Left lung (tissue), 4 donors: ENCODE measurements at regions not wholly inside any gene's neighbourhood (a gene's known extent, or its start where the extent isn't known, plus 50 kb on each side); places are given as distances from the start of the nearest gene placed in this dataset.

Experiments used
- ATAC-seq: fragments of 200-7000 bp; cut with Tn5 transposase; one replicate; pipeline ENCODE4 v1.9.1; 2020; ENCODE audit warnings: moderate library complexity
- DNase-seq, 4 donors: peaks; one replicate each; pipeline ENCODE4 v3.0.0-alpha.2; 2013 to 2020
- H3K27ac ChIP-seq, 2 donors: fragments of 200-600 bp; sonication (generic) in 1 of 2; one replicate each; pipeline versions ENCODE4 v1.5.0 to v1.8.0; 2020 to 2021
- H3K27me3 ChIP-seq, 2 donors: fragments of 200-600 bp; sonication (generic) in 1 of 2; one replicate each; pipeline versions ENCODE4 v1.5.0 to v1.8.0; 2020 to 2021
- H3K36me3 ChIP-seq, 2 donors: fragments of 200-600 bp; sonication (generic) in 1 of 2; one replicate each; pipeline versions ENCODE4 v1.5.0 to v1.8.0; 2020 to 2021
- H3K4me1 ChIP-seq, 2 donors: fragments of 200-600 bp; one replicate each; pipeline ENCODE4 v1.8.0; 2021
- H3K4me3 ChIP-seq, 2 donors: fragments of 200-600 bp; sonication (generic) in 1 of 2; one replicate each; pipeline versions ENCODE4 v1.5.0 to v1.8.0; 2020 to 2021; ENCODE audit warnings: mild to moderate bottlenecking in 1 of 2
- H3K9me3 ChIP-seq, 2 donors: fragments of 200-600 bp; sonication (generic) in 1 of 2; one replicate each; pipeline versions ENCODE4 v1.5.0 to v1.8.0; 2020 to 2021
- CTCF ChIP-seq, 2 donors: fragments of 200-600 bp; sonication (generic) in 1 of 2; IDR thresholded peaks; one replicate each; pipeline versions ENCODE4 v1.5.0 to v1.8.0; 2021; ENCODE audit warnings: antibody characterized with exemption in 2 of 2
- intact Hi-C, 2 donors: fragments of 100-400 bp; cut with DNase I; formaldehyde crosslinking; loops; one replicate each; pipeline versions ENCODE4 v1.11.2 to v1.14.2; 2022
- donor health status: DM: no; HTN: yes; CAD: no.
- donor health status: DM: no; HTN: no; CAD: no.

DNA sequence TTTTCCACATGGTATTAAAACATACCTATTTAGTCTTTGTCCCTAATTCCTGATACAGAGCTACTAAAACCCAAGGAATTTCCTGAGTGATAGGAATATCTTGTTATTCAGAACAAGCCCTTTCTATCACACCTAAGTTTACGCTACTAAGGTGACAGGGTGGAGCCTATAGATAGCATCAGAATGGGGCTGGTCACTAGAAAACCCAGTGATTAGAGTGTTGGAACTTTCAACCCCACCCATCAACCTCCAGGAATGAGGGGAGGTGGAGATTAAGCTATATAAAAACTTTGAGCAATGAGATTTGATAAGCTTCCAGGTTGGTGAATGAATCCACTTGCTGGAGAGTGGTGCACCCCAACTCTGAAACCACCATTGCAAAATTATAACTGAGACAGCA lies 62.1 kb upstream of the RNU6-1 start:
- no peak for DNase-seq

GRCh38 chr15:67902579-67903009 lies 62.7 kb upstream of the RNU6-1 start:
- H3K27ac ChIP-seq, result no peak overlapping the region
- TF ChIP-seq CTCF (IDR thresholded peaks at IDR 0.05), result no peak
- DNase-seq (no peak), ATAC-seq (no peak)
- H3K4me1 ChIP-seq, result no peaks in the 10 kb centered on the region
- no peaks in the 10 kb centered on the region for H3K36me3 ChIP-seq
- H3K4me3 ChIP-seq, result no peak overlapping the region
- H3K9me3 ChIP-seq, result no peaks in the 10 kb centered on the region
- intact Hi-C loops, result no loop called here
- no peaks in the 10 kb centered on the region for H3K27me3 ChIP-seq

More for the DNA sequence above, 62.1 kb upstream of the RNU6-1 start:
- no peaks in the 10 kb centered on the region for H3K9me3 ChIP-seq
- H3K36me3 ChIP-seq, result no peaks in the 10 kb centered on the region
- H3K4me1 ChIP-seq, result no peaks in the 10 kb centered on the region
- no peak overlapping the region for H3K27ac ChIP-seq
- ATAC-seq, result no peak
- no peak overlapping the region for H3K4me3 ChIP-seq
- TF ChIP-seq CTCF (IDR thresholded peaks at IDR 0.05), result no peak
- intact Hi-C loops, result no loop called here
- H3K27me3 ChIP-seq, result no peaks in the 10 kb centered on the region

DNA sequence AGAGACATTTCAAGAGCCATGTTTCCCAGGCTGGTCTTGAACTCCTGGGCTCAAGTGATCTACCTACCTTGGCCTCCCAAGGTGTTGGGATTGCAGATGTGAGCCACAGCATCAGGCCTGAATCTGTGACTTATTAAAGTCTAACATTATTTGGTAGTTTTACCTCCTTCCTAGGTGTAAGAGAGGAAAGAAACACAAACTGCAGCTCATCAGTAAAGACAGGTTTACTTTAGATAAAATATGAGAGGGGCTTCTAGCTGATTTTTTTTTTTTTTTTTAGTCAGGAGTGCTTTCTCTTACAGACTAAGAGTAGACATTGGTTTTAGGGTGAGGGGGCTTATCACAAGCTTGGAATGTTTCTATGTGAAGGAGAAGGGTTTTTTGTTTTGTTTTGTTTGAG lies 63.9 kb upstream of the RNU6-1 start:
- Histone ChIP-seq H3K36me3 (no peaks in the 10 kb centered on the region), H3K9me3 (no peaks in the 10 kb centered on the region), H3K4me1 (no peaks in the 10 kb centered on the region), H3K4me3 (no peak overlapping the region), H3K27ac (no peak overlapping the region), H3K27me3 (no peaks in the 10 kb centered on the region)
- TF ChIP-seq CTCF (IDR thresholded peaks at IDR 0.05), result no peak
- intact Hi-C loops, result no loop called here
- DNase-seq (no peak), ATAC-seq (no peak)

DNA sequence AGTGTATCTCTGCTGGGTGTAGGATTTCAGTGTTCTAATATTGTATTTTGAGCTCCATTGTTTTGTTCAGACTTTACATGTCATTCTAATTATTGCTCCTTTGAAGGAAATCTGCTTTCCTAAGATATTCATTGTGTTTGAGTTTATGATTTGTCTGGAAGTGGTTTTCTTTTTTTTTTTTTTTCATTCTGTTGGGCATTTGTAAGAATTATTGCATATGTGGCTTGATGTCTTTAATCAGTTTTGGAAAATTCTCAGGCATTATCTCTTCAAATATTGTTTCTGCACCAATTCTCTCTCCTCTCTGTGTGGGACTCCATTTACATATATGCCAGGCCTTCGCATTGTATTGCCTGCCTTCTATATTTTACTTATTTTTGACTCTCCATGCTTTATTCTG lies 65.8 kb upstream of the RNU6-1 start:
- H3K27ac ChIP-seq, result no peak overlapping the region
- ATAC-seq (no peak), DNase-seq (no peak)
- H3K27me3 ChIP-seq, result no peaks in the 10 kb centered on the region
- TF ChIP-seq CTCF (IDR thresholded peaks at IDR 0.05), result no peak
- H3K4me3 ChIP-seq, result no peak overlapping the region
- H3K9me3 ChIP-seq, result peaks cover 0 to 12% of the 10 kb centered on the region in 2 donors
- H3K4me1 ChIP-seq, result no peaks in the 10 kb centered on the region
- H3K36me3 ChIP-seq, result no peaks in the 10 kb centered on the region
- intact Hi-C loops, result no loop called here

DNA sequence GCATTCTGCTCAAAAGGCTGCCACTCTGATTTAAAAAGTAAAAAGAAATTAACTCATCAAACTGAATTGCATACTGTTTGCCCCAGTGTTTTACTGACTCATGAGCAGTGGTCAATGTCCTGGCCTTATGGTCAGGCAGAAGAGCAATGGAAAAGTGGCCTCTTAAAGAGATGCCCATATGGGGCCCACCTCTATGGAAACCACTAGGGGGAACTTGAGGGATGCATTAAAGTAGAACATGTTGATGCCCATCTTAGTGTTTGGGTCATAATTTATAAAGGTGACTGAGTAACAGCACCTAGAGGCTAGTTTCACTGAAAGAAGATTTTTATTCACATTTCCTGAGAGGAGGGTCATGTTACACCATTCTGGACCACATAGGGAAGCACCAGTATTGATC lies 66.5 kb upstream of the RNU6-1 start:
- H3K9me3 ChIP-seq, result peaks cover 0 to 12% of the 10 kb centered on the region in 2 donors
- no peaks in the 10 kb centered on the region for H3K4me1 ChIP-seq
- no peaks in the 10 kb centered on the region for H3K36me3 ChIP-seq
- no peak overlapping the region for H3K4me3 ChIP-seq
- intact Hi-C loops, result no loop called here
- no peak for DNase-seq
- no peaks in the 10 kb centered on the region for H3K27me3 ChIP-seq
- ATAC-seq, result no peak
- no peak overlapping the region for H3K27ac ChIP-seq
- no peak for TF ChIP-seq CTCF (IDR thresholded peaks at IDR 0.05)
